KOPT-K1 (cell line): ENCODE measurements at regions not wholly inside any gene's neighbourhood (a gene's known extent, or its start where the extent isn't known, plus 50 kb on each side); places are given as distances from the start of the nearest gene placed in this dataset.

ENCODE experiments used
- H3K27ac ChIP-seq: fragments of 200-600 bp; sonication (generic); 2 replicates; pipeline ENCODE4 v1.5.1; 2016; ENCODE audit warnings: antibody characterized with exemption, mild to moderate bottlenecking, low read depth, low read length; ENCODE audit not compliant: poor library complexity, severe bottlenecking
- H3K36me3 ChIP-seq: fragments of 200-600 bp; sonication (generic); 2 replicates; pipeline ENCODE4 v1.5.1; 2017; ENCODE audit warnings: antibody characterized with exemption, mild to moderate bottlenecking, low read length, moderate library complexity; ENCODE audit not compliant: insufficient read depth
- H3K9me3 ChIP-seq: fragments of 200-600 bp; sonication (generic); 2 replicates; pipeline ENCODE4 v1.5.1; 2017; ENCODE audit warnings: antibody characterized with exemption, low read length, mild to moderate bottlenecking; ENCODE audit not compliant: insufficient read depth, poor library complexity, severe bottlenecking

- H3K9me3 ChIP-seq, result no peaks in the 10 kb centered on the region
- H3K27ac ChIP-seq, result no peak overlapping the region
- H3K36me3 ChIP-seq, result no peaks in the 10 kb centered on the region
Measured at GRCh38 chr3:103953796-103954195, 1412.9 kb upstream of the ALCAM start.

- Histone ChIP-seq H3K36me3 (no peaks in the 10 kb centered on the region), H3K27ac (no peak overlapping the region), H3K9me3 (no peaks in the 10 kb centered on the region)
Measured at GRCh38 chr3:103960819-103961218, 1405.9 kb upstream of the ALCAM start.

- Histone ChIP-seq H3K36me3 (no peaks in the 10 kb centered on the region), H3K27ac (no peak overlapping the region), H3K9me3 (no peaks in the 10 kb centered on the region)
Measured at GRCh38 chr3:103963599-103963998, 1403.1 kb upstream of the ALCAM start.

GRCh38 chr3:103965764-103966163, 1400.9 kb upstream of the ALCAM start:
- Histone ChIP-seq H3K9me3 (no peaks in the 10 kb centered on the region), H3K27ac (no peak overlapping the region), H3K36me3 (no peaks in the 10 kb centered on the region)

GRCh38 chr3:103966749-103967148, 1400.0 kb upstream of the ALCAM start:
- H3K27ac ChIP-seq, result no peak overlapping the region
- no peaks in the 10 kb centered on the region for H3K36me3 ChIP-seq
- H3K9me3 ChIP-seq, result no peaks in the 10 kb centered on the region

- no peaks in the 10 kb centered on the region for H3K9me3 ChIP-seq
- H3K36me3 ChIP-seq, result no peaks in the 10 kb centered on the region
- H3K27ac ChIP-seq, result no peak overlapping the region
Measured at GRCh38 chr3:103968131-103968530, 1398.6 kb upstream of the ALCAM start.

GRCh38 chr3:103968751-103969150, 1398.0 kb upstream of the ALCAM start:
- no peaks in the 10 kb centered on the region for H3K36me3 ChIP-seq
- H3K9me3 ChIP-seq, result no peaks in the 10 kb centered on the region
- H3K27ac ChIP-seq, result no peak overlapping the region

GRCh38 chr3:103976931-103977339, 1389.8 kb upstream of the ALCAM start:
- Histone ChIP-seq H3K36me3 (no peaks in the 10 kb centered on the region), H3K27ac (no peak overlapping the region), H3K9me3 (no peaks in the 10 kb centered on the region)

GRCh38 chr3:103977417-103977816, 1389.3 kb upstream of the ALCAM start:
- Histone ChIP-seq H3K9me3 (no peaks in the 10 kb centered on the region), H3K36me3 (no peaks in the 10 kb centered on the region), H3K27ac (no peak overlapping the region)

GRCh38 chr3:103991461-103992115, 1375.1 kb upstream of the ALCAM start:
- no peaks in the 10 kb centered on the region for H3K9me3 ChIP-seq
- no peak overlapping the region for H3K27ac ChIP-seq
- no peaks in the 10 kb centered on the region for H3K36me3 ChIP-seq

- Histone ChIP-seq H3K36me3 (no peaks in the 10 kb centered on the region), H3K27ac (no peak overlapping the region), H3K9me3 (no peaks in the 10 kb centered on the region)
Measured at GRCh38 chr3:103992469-103992868, 1374.2 kb upstream of the ALCAM start.

GRCh38 chr3:104004956-104005355, 1361.8 kb upstream of the ALCAM start:
- Histone ChIP-seq H3K36me3 (no peaks in the 10 kb centered on the region), H3K27ac (no peak overlapping the region), H3K9me3 (no peaks in the 10 kb centered on the region)

GRCh38 chr3:104005815-104006214, 1360.9 kb upstream of the ALCAM start:
- H3K9me3 ChIP-seq, result no peaks in the 10 kb centered on the region
- no peak overlapping the region for H3K27ac ChIP-seq
- H3K36me3 ChIP-seq, result no peaks in the 10 kb centered on the region

GRCh38 chr3:104018541-104018940, 1348.2 kb upstream of the ALCAM start:
- H3K36me3 ChIP-seq, result no peaks in the 10 kb centered on the region
- H3K9me3 ChIP-seq, result no peaks in the 10 kb centered on the region
- H3K27ac ChIP-seq, result no peak overlapping the region

- Histone ChIP-seq H3K36me3 (no peaks in the 10 kb centered on the region), H3K27ac (no peak overlapping the region), H3K9me3 (no peaks in the 10 kb centered on the region)
Measured at GRCh38 chr3:104031598-104031997, 1335.1 kb upstream of the ALCAM start.

- Histone ChIP-seq H3K27ac (no peak overlapping the region), H3K36me3 (no peaks in the 10 kb centered on the region), H3K9me3 (no peaks in the 10 kb centered on the region)
Measured at GRCh38 chr3:104032283-104032682, 1334.4 kb upstream of the ALCAM start.
